ENCODE measurements at regions not wholly inside any gene's neighbourhood (a gene's known extent, or its start where the extent isn't known, plus 50 kb on each side); places are given as distances from the start of the nearest gene placed in this dataset.

- no TSS peak for BruUV-seq (replicated peaks)
- TF ChIP-seq EZH2 (IDR thresholded peaks at IDR 0.05; ENCODE audit: borderline replicate concordance, low read depth, low read length, poor library complexity, severe bottlenecking) (no peak), CTCF (conservative IDR thresholded peaks at IDR 0.05; ENCODE audit: low read depth, low read length) (no peak)
- intact Hi-C loops (cut with micrococcal nuclease; ENCODE audit: unreplicated experiment): no loop called here
- H3K9me3 ChIP-seq (ENCODE audit: low read depth, low read length, poor library complexity, severe bottlenecking): no peaks in the 10 kb centered on the region
- H3K27me3 ChIP-seq (replicated peaks; ENCODE audit: insufficient read depth, low read depth, low read length, poor library complexity): peaks cover 5% of the 10 kb centered on the region
- no peak overlapping the region for H3K4me3 ChIP-seq (ENCODE audit: low read depth, low read length, poor library complexity, severe bottlenecking)
- no peaks in the 10 kb centered on the region for H3K36me3 ChIP-seq (ENCODE audit: insufficient read depth, low read length, poor library complexity, severe bottlenecking)
- POLR2A ChIA-PET (ENCODE audit: low non-redundant PET): no interaction called here
- no peak overlapping the region for H3K27ac ChIP-seq (ENCODE audit: low read depth, low read length, poor library complexity, severe bottlenecking)
- CTCF ChIA-PET: no interaction called here
- no peaks in the 10 kb centered on the region for H3K4me1 ChIP-seq (ENCODE audit: insufficient read depth, low read length, poor library complexity, severe bottlenecking)
- DNase-seq (ENCODE audit: low spot score): no peak
Observed at GRCh38 chr6:170063851-170064602, 226.9 kb downstream of the DLL1 start.

GRCh38 chr6:170063431-170063830, 227.4 kb downstream of the DLL1 start:
- ChIA-PET POLR2A (ENCODE audit: low non-redundant PET) (no interaction called here), CTCF (no interaction called here)

GRCh38 chr6:170062915-170063241, 228.0 kb downstream of the DLL1 start:
- Histone ChIP-seq H3K36me3 (ENCODE audit: insufficient read depth, low read length, poor library complexity, severe bottlenecking) (no peaks in the 10 kb centered on the region), H3K9me3 (ENCODE audit: low read depth, low read length, poor library complexity, severe bottlenecking) (no peaks in the 10 kb centered on the region), H3K4me3 (ENCODE audit: low read depth, low read length, poor library complexity, severe bottlenecking) (no peak overlapping the region), H3K27me3 (replicated peaks; ENCODE audit: insufficient read depth, low read depth, low read length, poor library complexity) (peaks cover 4% of the 10 kb centered on the region), H3K27ac (ENCODE audit: low read depth, low read length, poor library complexity, severe bottlenecking) (no peak overlapping the region), H3K4me1 (ENCODE audit: insufficient read depth, low read length, poor library complexity, severe bottlenecking) (no peaks in the 10 kb centered on the region)
- ChIA-PET CTCF (no interaction called here), POLR2A (ENCODE audit: low non-redundant PET) (no interaction called here)
- intact Hi-C loops (cut with micrococcal nuclease; ENCODE audit: unreplicated experiment): no loop called here
- DNase-seq (ENCODE audit: low spot score): no peak
- BruUV-seq (replicated peaks): no TSS peak
- TF ChIP-seq EZH2 (IDR thresholded peaks at IDR 0.05; ENCODE audit: borderline replicate concordance, low read depth, low read length, poor library complexity, severe bottlenecking) (no peak), CTCF (conservative IDR thresholded peaks at IDR 0.05; ENCODE audit: low read depth, low read length) (no peak)

More at GRCh38 chr6:170063431-170063830, 227.4 kb downstream of the DLL1 start:
- TF ChIP-seq EZH2 (IDR thresholded peaks at IDR 0.05; ENCODE audit: borderline replicate concordance, low read depth, low read length, poor library complexity, severe bottlenecking) (no peak), CTCF (conservative IDR thresholded peaks at IDR 0.05; ENCODE audit: low read depth, low read length) (no peak)
- Histone ChIP-seq H3K4me1 (ENCODE audit: insufficient read depth, low read length, poor library complexity, severe bottlenecking) (no peaks in the 10 kb centered on the region), H3K36me3 (ENCODE audit: insufficient read depth, low read length, poor library complexity, severe bottlenecking) (no peaks in the 10 kb centered on the region), H3K4me3 (ENCODE audit: low read depth, low read length, poor library complexity, severe bottlenecking) (no peak overlapping the region), H3K27me3 (replicated peaks; ENCODE audit: insufficient read depth, low read depth, low read length, poor library complexity) (peaks cover 5% of the 10 kb centered on the region), H3K27ac (ENCODE audit: low read depth, low read length, poor library complexity, severe bottlenecking) (no peak overlapping the region), H3K9me3 (ENCODE audit: low read depth, low read length, poor library complexity, severe bottlenecking) (no peaks in the 10 kb centered on the region)
- BruUV-seq (replicated peaks): no TSS peak
- DNase-seq (ENCODE audit: low spot score): no peak
- intact Hi-C loops (cut with micrococcal nuclease; ENCODE audit: unreplicated experiment): no loop called here
